Panc1 (cell line): ENCODE measurements at regions not wholly inside any gene's neighbourhood (a gene's known extent, or its start where the extent isn't known, plus 50 kb on each side); places are given as distances from the start of the nearest gene placed in this dataset.

Source experiments
- ATAC-seq: fragments of 200-7000 bp; cut with Tn5 transposase; 2 replicates; pipeline ENCODE4 v1.9.1; 2020; ENCODE audit warnings: mild to moderate bottlenecking, moderate library complexity
- BruUV-seq: library from RNA; stranded (reverse); fragments of 400-500 nt; replicated peaks from 2 replicates; lab custom pipeline; 2021; lab: Mats Ljungman, UMichigan
- CTCF ChIA-PET: fragments of 300-600 bp; sonication (Branson Sonifier 250); formaldehyde crosslinking; loops from one replicate; lab custom pipeline; 2022; ENCODE audit warnings: antibody characterized with exemption; lab: Charles Lee
- POLR2A ChIA-PET: fragments of 300-600 bp; sonication (Branson Sonifier 250); formaldehyde crosslinking; loops from one replicate; lab custom pipeline; 2022; ENCODE audit warnings: antibody characterized with exemption; lab: Charles Lee
- DNase-seq: peaks from one replicate; pipeline ENCODE4 v3.0.0-alpha.2; 2010; ENCODE audit warnings: low read depth, low spot score
- H3K27ac ChIP-seq: 2 replicates; pipeline ENCODE4 v1.5.1; 2011; ENCODE audit warnings: mild to moderate bottlenecking, low read length, inconsistent platforms
- H3K27me3 ChIP-seq: fragments of 200-500 bp; sonication (Bioruptor generic); 2 replicates; pipeline ENCODE4 v1.6.0; 2014; ENCODE audit warnings: low read length, inconsistent platforms; ENCODE audit not compliant: control insufficient read depth, insufficient read depth
- H3K36me3 ChIP-seq: fragments of 200-500 bp; sonication (Bioruptor generic); 2 replicates; pipeline ENCODE4 v1.5.1; 2014; ENCODE audit warnings: inconsistent platforms, mild to moderate bottlenecking, low read length, moderate library complexity; ENCODE audit not compliant: control insufficient read depth, insufficient read depth
- H3K4me1 ChIP-seq: 2 replicates; pipeline ENCODE4 v1.5.1; 2011; ENCODE audit warnings: inconsistent platforms, mild to moderate bottlenecking, low read length, moderate library complexity; ENCODE audit not compliant: control insufficient read depth, insufficient read depth
- H3K4me3 ChIP-seq, 2 experiments: 2 replicates each; pipeline ENCODE4 v1.5.1; 2011 to 2012; ENCODE audit warnings: low read depth in 2 of 2, low read length in 2 of 2, mild to moderate bottlenecking in 2 of 2, inconsistent platforms in 1 of 2, moderate library complexity in 1 of 2
- H3K9me3 ChIP-seq: fragments of 200-500 bp; sonication (Bioruptor generic); 2 replicates; pipeline ENCODE4 v1.5.1; 2014; ENCODE audit warnings: low read depth, mild to moderate bottlenecking, inconsistent platforms, low read length, moderate library complexity; ENCODE audit not compliant: control insufficient read depth, insufficient read depth
- CTCF ChIP-seq: fragments of 450-650 bp; IDR thresholded peaks from 2 replicates; pipeline ENCODE4 v1.5.1; 2017; ENCODE audit warnings: mild to moderate bottlenecking
- POLR2AphosphoS5 ChIP-seq: IDR thresholded peaks from 2 replicates; pipeline ENCODE4 v1.6.1; 2012; ENCODE audit warnings: mild to moderate bottlenecking, low read depth, low read length, moderate library complexity
- REST ChIP-seq, 2 experiments: IDR thresholded peaks; 2 replicates each; pipeline ENCODE4 v1.6.1; 2011 to 2012; ENCODE audit warnings: low read depth in 2 of 2, control low read depth in 1 of 2, low read length in 1 of 2, mild to moderate bottlenecking in 1 of 2, moderate library complexity in 1 of 2; ENCODE audit not compliant: insufficient read depth in 1 of 2
- SIN3A ChIP-seq: IDR thresholded peaks from 2 replicates; pipeline ENCODE4 v1.6.1; 2012; ENCODE audit warnings: low read depth, mild to moderate bottlenecking, low read length, moderate library complexity, borderline replicate concordance; ENCODE audit not compliant: insufficient read depth
- TCF7L2 ChIP-seq: IDR thresholded peaks from 2 replicates; pipeline ENCODE4 v1.6.1; 2011; ENCODE audit warnings: mild to moderate bottlenecking, low read depth, low read length, inconsistent platforms
- in situ Hi-C: cut with HindIII; loops from 2 replicates; pipeline ENCODE4 v1.10.0; 2016; ENCODE audit warnings: low sequenced_read_pairs, low pct_unique_long_range_greater_than_20kb
- intact Hi-C: fragments of 100-400 bp; cut with micrococcal nuclease; formaldehyde crosslinking; loops from one replicate; pipeline ENCODE4 v1.10.0; 2022; ENCODE audit not compliant: unreplicated experiment

GRCh38 chr6:111971181-111971841 is 82.6 kb upstream of the CCN6 start:
- Histone ChIP-seq H3K27me3 (peaks cover 32% of the 10 kb centered on the region), H3K36me3 (no peaks in the 10 kb centered on the region), H3K4me3 (no peak overlapping the region), H3K27ac (no peak overlapping the region), H3K9me3 (no peaks in the 10 kb centered on the region), H3K4me1 (no peaks in the 10 kb centered on the region)
- intact Hi-C loops, result no loop called here
- no TSS peak for BruUV-seq
- in situ Hi-C loops, result no loop called here
- ChIA-PET CTCF (no interaction called here), POLR2A (no interaction called here)
- no peak for TF ChIP-seq CTCF
- no peak for TF ChIP-seq POLR2AphosphoS5
- TF ChIP-seq TCF7L2, result no peak
- TF ChIP-seq REST (IDR thresholded peaks at IDR 0.05; ENCODE audit: insufficient read depth in 1 of 2, low read depth in 2 of 2, low read length in 1 of 2), result no peak
- TF ChIP-seq SIN3A, result no peak
- DNase-seq, result no peak
- no peak for ATAC-seq

GRCh38 chr6:111971866-111972532 is 81.9 kb upstream of the CCN6 start:
- H3K27ac ChIP-seq, result no peak overlapping the region
- in situ Hi-C loops, result no loop called here
- CTCF ChIA-PET, result no interaction called here

More at GRCh38 chr6:111971866-111972532, 81.9 kb upstream of the CCN6 start:
- H3K4me1 ChIP-seq, result no peaks in the 10 kb centered on the region
- TF ChIP-seq SIN3A, result no peak
- no peak for TF ChIP-seq TCF7L2
- no peak for TF ChIP-seq CTCF
- TF ChIP-seq POLR2AphosphoS5, result no peak
- TF ChIP-seq REST (IDR thresholded peaks at IDR 0.05; ENCODE audit: insufficient read depth in 1 of 2, low read depth in 2 of 2, low read length in 1 of 2), result no peak
- no peak for DNase-seq
- POLR2A ChIA-PET, result no interaction called here
- no peak for ATAC-seq
- H3K27me3 ChIP-seq, result peaks cover 27% of the 10 kb centered on the region; the same call in 1 of the 2 replicates
- no peaks in the 10 kb centered on the region for H3K9me3 ChIP-seq
- H3K36me3 ChIP-seq, result no peaks in the 10 kb centered on the region
- BruUV-seq, result no TSS peak
- intact Hi-C loops, result no loop called here
- no peak overlapping the region for H3K4me3 ChIP-seq
